PC-9 (cell line): ENCODE measurements at regions not wholly inside any gene's neighbourhood (a gene's known extent, or its start where the extent isn't known, plus 50 kb on each side); places are given as distances from the start of the nearest gene placed in this dataset.

ENCODE experiments used
- EZH2 ChIP-seq: fragments of 200-600 bp; sonication (generic); IDR thresholded peaks from 2 replicates; pipeline ENCODE4 v1.8.0; 2017; ENCODE audit warnings: antibody characterized with exemption, low read depth
- TF ChIP-seq, protein P1 (sequence below): fragments of 200-600 bp; sonication (generic); conservative IDR thresholded peaks from 2 replicates; pipeline ENCODE4 v1.6.1; 2017; ENCODE audit warnings: mixed run types, antibody characterized with exemption, mild to moderate bottlenecking, moderate library complexity

DNA sequence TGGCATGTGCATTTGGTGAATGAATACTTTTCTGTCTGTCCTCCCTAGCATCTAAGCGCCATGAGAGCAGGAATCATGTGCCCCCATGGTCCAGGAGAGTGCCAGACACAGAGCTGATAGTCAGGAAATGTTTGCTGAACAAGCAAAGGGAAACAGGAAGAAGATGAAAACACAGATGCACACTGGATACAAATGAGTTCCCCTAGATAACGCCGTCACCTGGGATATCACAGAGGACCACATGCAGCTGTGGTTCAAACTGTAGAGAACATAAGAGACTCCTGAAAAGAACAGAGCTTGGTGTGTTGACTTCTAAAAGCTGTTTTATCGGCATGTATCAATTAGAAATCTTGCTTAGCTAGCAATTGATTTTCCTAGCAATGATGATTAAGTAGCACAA is 293.7 kb downstream of the BTBD3 start:
- TF ChIP-seq, protein P1, sequence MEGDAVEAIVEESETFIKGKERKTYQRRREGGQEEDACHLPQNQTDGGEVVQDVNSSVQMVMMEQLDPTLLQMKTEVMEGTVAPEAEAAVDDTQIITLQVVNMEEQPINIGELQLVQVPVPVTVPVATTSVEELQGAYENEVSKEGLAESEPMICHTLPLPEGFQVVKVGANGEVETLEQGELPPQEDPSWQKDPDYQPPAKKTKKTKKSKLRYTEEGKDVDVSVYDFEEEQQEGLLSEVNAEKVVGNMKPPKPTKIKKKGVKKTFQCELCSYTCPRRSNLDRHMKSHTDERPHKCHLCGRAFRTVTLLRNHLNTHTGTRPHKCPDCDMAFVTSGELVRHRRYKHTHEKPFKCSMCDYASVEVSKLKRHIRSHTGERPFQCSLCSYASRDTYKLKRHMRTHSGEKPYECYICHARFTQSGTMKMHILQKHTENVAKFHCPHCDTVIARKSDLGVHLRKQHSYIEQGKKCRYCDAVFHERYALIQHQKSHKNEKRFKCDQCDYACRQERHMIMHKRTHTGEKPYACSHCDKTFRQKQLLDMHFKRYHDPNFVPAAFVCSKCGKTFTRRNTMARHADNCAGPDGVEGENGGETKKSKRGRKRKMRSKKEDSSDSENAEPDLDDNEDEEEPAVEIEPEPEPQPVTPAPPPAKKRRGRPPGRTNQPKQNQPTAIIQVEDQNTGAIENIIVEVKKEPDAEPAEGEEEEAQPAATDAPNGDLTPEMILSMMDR = no peak
- no peak for TF ChIP-seq EZH2
